H1 (cell line): ENCODE measurements at regions not wholly inside any gene's neighbourhood (a gene's known extent, or its start where the extent isn't known, plus 50 kb on each side); places are given as distances from the start of the nearest gene placed in this dataset.

Experiments used
- CTCF ChIA-PET: fragments of 300-600 bp; sonication (Branson Sonifier 250); formaldehyde crosslinking; loops from one replicate; lab custom pipeline; 2021; ENCODE audit not compliant: partially characterized antibody; lab: Charles Lee
- POLR2A ChIA-PET: fragments of 300-600 bp; sonication (Branson Sonifier 250); formaldehyde crosslinking; loops from one replicate; lab custom pipeline; 2021; ENCODE audit warnings: inconsistent platforms; ENCODE audit not compliant: partially characterized antibody; lab: Charles Lee
- DNase-seq, 2 experiments: peaks; one replicate each; pipeline versions ENCODE4 v3.0.0 to v3.0.0-alpha.2; 2010 to 2022; ENCODE audit warnings: low spot score in 2 of 2, low read depth in 1 of 2, mixed read lengths in 1 of 2
- FAIRE-seq: peaks from 2 replicates; lab custom pipeline; 2011; peaks lifted over from hg19 to GRCh38; lab: Jason Lieb, UNC
- H2AFZ ChIP-seq: 2 replicates; pipeline ENCODE4 v1.8.1; 2012; ENCODE audit warnings: low read length, inconsistent platforms
- H2AK5ac ChIP-seq: 2 replicates; pipeline ENCODE4 v1.6.1; 2013; ENCODE audit warnings: low read depth, low read length
- H2BK120ac ChIP-seq: replicated peaks from 2 replicates; pipeline ENCODE3; 2013; ENCODE audit warnings: low read depth, low read length, inconsistent platforms
- H2BK12ac ChIP-seq: 2 replicates; pipeline ENCODE4 v1.6.1; 2013; ENCODE audit warnings: low read depth, low read length
- H2BK15ac ChIP-seq: 2 replicates; pipeline ENCODE4 v1.6.1; 2013; ENCODE audit warnings: low read length
- H2BK20ac ChIP-seq: 2 replicates; pipeline ENCODE4 v1.6.1; 2013; ENCODE audit warnings: low read length
- H2BK5ac ChIP-seq: 2 replicates; pipeline ENCODE4 v1.6.1; 2013; ENCODE audit warnings: low read depth, low read length
- H3K14ac ChIP-seq: 2 replicates; pipeline ENCODE4 v1.6.1; 2013; ENCODE audit warnings: inconsistent platforms; ENCODE audit not compliant: insufficient read length
- H3K18ac ChIP-seq: 2 replicates; pipeline ENCODE4 v1.6.1; 2013; ENCODE audit warnings: low read length; ENCODE audit errors: extremely low read depth
- H3K23ac ChIP-seq: 2 replicates; pipeline ENCODE4 v1.6.1; 2013; ENCODE audit warnings: inconsistent platforms; ENCODE audit not compliant: insufficient read length
- H3K23me2 ChIP-seq: 2 replicates; pipeline ENCODE4 v1.6.1; 2013; ENCODE audit warnings: low read depth, low read length
- H3K27ac ChIP-seq: 2 replicates; pipeline ENCODE4 v1.6.1; 2011; ENCODE audit warnings: low read depth, low read length, inconsistent platforms
- H3K27me3 ChIP-seq, 4 experiments: replicated peaks in 1 of 4; 1 replicate in 1 of 4; 2 replicates in 3 of 4; pipeline versions ENCODE4 v1.6.1 to v1.8.1; 2011 to 2013; ENCODE audit warnings: low read length in 3 of 4, mild to moderate bottlenecking in 3 of 4, inconsistent platforms in 2 of 4, mixed read lengths in 2 of 4, moderate library complexity in 1 of 4; ENCODE audit not compliant: control insufficient read depth in 3 of 4, insufficient read depth in 3 of 4; ENCODE audit errors: extremely low read depth in 1 of 4
- H3K36me3 ChIP-seq, 4 experiments: 2 replicates each; pipeline versions ENCODE4 v1.6.1 to v1.8.1; 2011 to 2013; ENCODE audit warnings: mild to moderate bottlenecking in 4 of 4, low read length in 3 of 4, moderate library complexity in 2 of 4, control low read depth in 1 of 4, inconsistent platforms in 1 of 4; ENCODE audit not compliant: insufficient read depth in 4 of 4, control insufficient read depth in 2 of 4
- H3K4ac ChIP-seq: replicated peaks from 2 replicates; pipeline ENCODE3; 2013; ENCODE audit warnings: low read length, low read depth, mixed read lengths, inconsistent platforms; ENCODE audit not compliant: insufficient read length
- H3K4me1 ChIP-seq, 4 experiments: replicated peaks in 1 of 4; 1 replicate in 1 of 4; 2 replicates in 3 of 4; pipeline versions ENCODE4 v1.6.1 to v1.8.1; 2011 to 2013; ENCODE audit warnings: low read length in 3 of 4, inconsistent platforms in 2 of 4, mixed read lengths in 1 of 4; ENCODE audit not compliant: insufficient read depth in 4 of 4, control insufficient read depth in 3 of 4
- H3K4me2 ChIP-seq, 2 experiments: 2 replicates each; pipeline versions ENCODE4 v1.6.1 to v1.8.1; 2011 to 2013; ENCODE audit warnings: low read depth in 2 of 2, low read length in 2 of 2, control low read depth in 1 of 2, inconsistent platforms in 1 of 2, mild to moderate bottlenecking in 1 of 2; ENCODE audit not compliant: insufficient read depth in 1 of 2
- H3K4me3 ChIP-seq, 4 experiments: fragments of 200-600, 300-600 bp in 1 of 4; sonication (generic), shearing (Covaris generic), sonication (Bioruptor Twin) in 1 of 4; 2 replicates each; pipeline versions ENCODE4 v1.5.1 to v1.8.1; 2011 to 2016; ENCODE audit warnings: low read length in 4 of 4, low read depth in 3 of 4, control low read depth in 2 of 4, inconsistent platforms in 2 of 4, mild to moderate bottlenecking in 2 of 4, mixed read lengths in 1 of 4, moderate library complexity in 1 of 4; ENCODE audit not compliant: insufficient read depth in 2 of 4; ENCODE audit errors: extremely low read depth in 1 of 4
- H3K56ac ChIP-seq: replicated peaks from 2 replicates; pipeline ENCODE3; 2013; ENCODE audit warnings: low read depth, mild to moderate bottlenecking, mixed read lengths, low read length, inconsistent platforms; ENCODE audit not compliant: insufficient read length
- H3K79me1 ChIP-seq: 2 replicates; pipeline ENCODE4 v1.6.1; 2013; ENCODE audit warnings: low read depth, low read length, control low read depth
- H3K79me2 ChIP-seq, 2 experiments: 2 replicates each; pipeline versions ENCODE4 v1.6.1 to v1.8.1; 2012 to 2013; ENCODE audit warnings: low read length in 2 of 2, mild to moderate bottlenecking in 2 of 2, inconsistent platforms in 1 of 2; ENCODE audit not compliant: insufficient read depth in 2 of 2, control insufficient read depth in 1 of 2
- H3K9ac ChIP-seq, 4 experiments: replicated peaks in 1 of 4; 1 replicate in 1 of 4; 2 replicates in 3 of 4; pipeline versions ENCODE4 v1.6.1 to v1.8.1; 2011 to 2013; ENCODE audit warnings: low read depth in 3 of 4, low read length in 3 of 4, control low read depth in 2 of 4, mild to moderate bottlenecking in 2 of 4, moderate library complexity in 2 of 4, inconsistent platforms in 1 of 4; ENCODE audit errors: extremely low read depth in 1 of 4
- H3K9me3 ChIP-seq, 2 experiments: 2 replicates each; pipeline versions ENCODE4 v1.6.1 to v1.8.1; 2012 to 2013; ENCODE audit warnings: mild to moderate bottlenecking in 2 of 2, moderate library complexity in 2 of 2, control low read depth in 1 of 2, inconsistent platforms in 1 of 2, low read depth in 1 of 2, low read length in 1 of 2, mixed read lengths in 1 of 2; ENCODE audit not compliant: insufficient read depth in 2 of 2
- H4K20me1 ChIP-seq, 2 experiments: replicated peaks in 1 of 2; 2 replicates each; pipeline versions ENCODE3 to v1.8.1; 2011 to 2013; ENCODE audit warnings: inconsistent platforms in 2 of 2, low read length in 2 of 2, mild to moderate bottlenecking in 1 of 2; ENCODE audit not compliant: insufficient read depth in 2 of 2, control insufficient read depth in 1 of 2
- H4K5ac ChIP-seq: 2 replicates; pipeline ENCODE4 v1.6.1; 2013; ENCODE audit warnings: low read length, low read depth, mixed read lengths, inconsistent platforms; ENCODE audit not compliant: insufficient read length
- H4K8ac ChIP-seq: 2 replicates; pipeline ENCODE4 v1.8.0; 2013; ENCODE audit warnings: mild to moderate bottlenecking, moderate library complexity, low read length, inconsistent platforms; ENCODE audit not compliant: insufficient read depth; ENCODE audit errors: extremely low read depth
- H4K91ac ChIP-seq: replicated peaks from 2 replicates; pipeline ENCODE3; 2013; ENCODE audit warnings: low read length, mixed read lengths, inconsistent platforms; ENCODE audit not compliant: insufficient read length
- BACH1 ChIP-seq: IDR thresholded peaks from 2 replicates; pipeline ENCODE4 v1.6.1; 2012; ENCODE audit warnings: low read length, improper control_type of control experiment
- CEBPB ChIP-seq: IDR thresholded peaks from 2 replicates; pipeline ENCODE4 v1.6.1; 2012; ENCODE audit warnings: low read depth, low read length
- CHD2 ChIP-seq: IDR thresholded peaks from 2 replicates; pipeline ENCODE4 v1.6.1; 2012; ENCODE audit warnings: low read length, improper control_type of control experiment
- FOSL1 ChIP-seq: IDR thresholded peaks from 2 replicates; pipeline ENCODE4 v1.6.1; 2011; ENCODE audit warnings: mild to moderate bottlenecking, low read depth, low read length, moderate library complexity; ENCODE audit not compliant: insufficient read depth
- JUND ChIP-seq: IDR thresholded peaks from 2 replicates; pipeline ENCODE4 v1.6.1; 2011; ENCODE audit warnings: mild to moderate bottlenecking, improper control_type of control experiment, low read length
- NRF1 ChIP-seq: IDR thresholded peaks from 2 replicates; pipeline ENCODE4 v1.6.1; 2011; ENCODE audit warnings: mild to moderate bottlenecking, low read depth, low read length, improper control_type of control experiment
- POLR2AphosphoS5 ChIP-seq: IDR thresholded peaks from 2 replicates; pipeline ENCODE4 v1.6.1; 2011; ENCODE audit warnings: low read depth, low read length
- RAD21 ChIP-seq, 2 experiments: IDR thresholded peaks in 1 of 2; conservative IDR thresholded peaks in 1 of 2; 2 replicates each; pipeline ENCODE4 v1.6.1; 2011; ENCODE audit warnings: low read depth in 2 of 2, low read length in 2 of 2, improper control_type of control experiment in 1 of 2, inconsistent platforms in 1 of 2, mild to moderate bottlenecking in 1 of 2, moderate library complexity in 1 of 2
- SP2 ChIP-seq: IDR thresholded peaks from 2 replicates; pipeline ENCODE4 v1.6.1; 2012; ENCODE audit warnings: mild to moderate bottlenecking, low read length, inconsistent platforms
- SRF ChIP-seq: IDR thresholded peaks from 2 replicates; pipeline ENCODE4 v1.6.1; 2011; ENCODE audit warnings: mild to moderate bottlenecking, low read depth, low read length, moderate library complexity
- TBP ChIP-seq: IDR thresholded peaks from 2 replicates; pipeline ENCODE4 v1.6.1; 2011; ENCODE audit warnings: low read depth, low read length, improper control_type of control experiment
- WGBS, 2 experiments: shearing (Covaris generic) in 1 of 2; methylation state at CpG; one replicate each; pipeline versions ENCODE4 v1.1.6 to v1.1.7; 2013 to 2015; ENCODE audit warnings: low lambda C conversion rate in 2 of 2, mixed read lengths in 2 of 2, inconsistent platforms in 1 of 2, low coverage in 1 of 2, missing lambda C conversion rate in 1 of 2; ENCODE audit not compliant: insufficient replicate concordance in 2 of 2, insufficient coverage in 1 of 2, insufficient read length in 1 of 2; ENCODE audit errors: extremely low coverage in 1 of 2, missing lambda C conversion rate in 1 of 2; 5-methylcytosine and 5-hydroxymethylcytosine counted together

DNA sequence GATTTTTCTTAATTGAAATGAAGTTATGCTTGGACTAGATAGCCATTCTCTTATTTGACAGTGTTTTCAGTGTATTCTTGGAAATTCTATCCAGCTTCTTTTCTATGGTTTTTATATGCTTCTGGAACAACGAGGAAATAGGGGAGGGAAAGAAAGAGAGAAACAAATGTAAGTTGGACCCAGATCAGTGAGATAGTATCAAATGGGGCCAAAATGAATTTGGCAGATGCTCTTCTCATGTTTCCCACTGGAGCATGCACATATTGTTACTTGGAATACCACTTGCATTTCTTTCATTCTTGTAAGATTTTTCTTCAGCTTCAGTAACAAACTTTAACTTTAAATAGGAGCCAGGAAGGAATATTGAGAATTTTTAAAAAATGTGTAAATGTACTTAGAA is 312.3 kb downstream of the PRL start:
- H3K36me3 ChIP-seq: peaks cover 0 to 16% (median 4%) of the 10 kb centered on the region in 4 experiments; a peak in 5 of 8 replicates
- WGBS, 2 experiments: 76% methylated on average over 1 of the region's 1 CpG; no CpG with 5 or more reads in 1 of the 2 experiments

More for the DNA sequence above, 312.3 kb downstream of the PRL start:
- ChIA-PET POLR2A (no interaction called here), CTCF (no interaction called here)
- H3K4ac ChIP-seq: no peak overlapping the region
- H4K20me1 ChIP-seq: peaks cover 0 to 2% of the 10 kb centered on the region in 2 experiments
- H4K91ac ChIP-seq: no peak overlapping the region
- no peak overlapping the region for H2BK12ac ChIP-seq
- H3K4me2 ChIP-seq: no peak overlapping the region
- no peak overlapping the region for H2BK20ac ChIP-seq
- H2AFZ ChIP-seq: no peak overlapping the region
- H2BK15ac ChIP-seq: no peak overlapping the region
- no peak overlapping the region for H3K14ac ChIP-seq
- no peak overlapping the region for H3K18ac ChIP-seq
- H3K27me3 ChIP-seq: no peaks in the 10 kb centered on the region
- no peak overlapping the region for H3K4me3 ChIP-seq
- H3K23ac ChIP-seq: no peak overlapping the region
- H2BK120ac ChIP-seq: no peak overlapping the region
- no peak overlapping the region for H4K8ac ChIP-seq
- H2BK5ac ChIP-seq: no peak overlapping the region
- no peak for FAIRE-seq
- H3K56ac ChIP-seq: no peak overlapping the region
- no peak for TF ChIP-seq POLR2AphosphoS5
- no peak for TF ChIP-seq CEBPB
- no peak for TF ChIP-seq FOSL1
- TF ChIP-seq SRF: no peak
- no peak for TF ChIP-seq RAD21 (IDR thresholded peaks at IDR 0.05 in 1 of 2, conservative IDR thresholded peaks at IDR 0.05 in 1 of 2; ENCODE audit: low read depth in 2 of 2, low read length in 2 of 2)
- no peak for TF ChIP-seq JUND
- no peak for TF ChIP-seq SP2
- no peak for TF ChIP-seq NRF1
- no peak for TF ChIP-seq TBP
- no peak for TF ChIP-seq BACH1
- no peak for TF ChIP-seq CHD2
- H3K9ac ChIP-seq: no peak overlapping the region
- H2AK5ac ChIP-seq: no peak overlapping the region
- DNase-seq: no peak
- H4K5ac ChIP-seq: no peak overlapping the region
- no peaks in the 10 kb centered on the region for H3K79me1 ChIP-seq
- H3K4me1 ChIP-seq: peaks cover 0 to 4% (median 1%) of the 10 kb centered on the region in 4 experiments; a peak in 2 of 7 replicates
- no peak overlapping the region for H3K27ac ChIP-seq
- H3K79me2 ChIP-seq: peaks cover 0 to 4% of the 10 kb centered on the region in 2 experiments; a peak in 1 of 4 replicates
- no peaks in the 10 kb centered on the region for H3K23me2 ChIP-seq
- 0 out of 4 replicates have a peak, but pooled peaks cover 0 to 8% of the 10 kb centered on the region in 2 experiments for H3K9me3 ChIP-seq
